OCI-LY7 (cell line): ENCODE measurements at regions not wholly inside any gene's neighbourhood (a gene's known extent, or its start where the extent isn't known, plus 50 kb on each side); places are given as distances from the start of the nearest gene placed in this dataset.

ENCODE experiments used
- BruUV-seq: library from RNA; stranded (reverse); fragments of 400-500 nt; replicated peaks from 2 replicates; lab custom pipeline; 2021; lab: Mats Ljungman, UMichigan
- CTCF ChIA-PET: fragments of 300-600 bp; sonication (Branson Sonifier 250); formaldehyde crosslinking; loops from one replicate; lab custom pipeline; 2022; ENCODE audit warnings: antibody characterized with exemption; ENCODE audit not compliant: unreplicated experiment; lab: Charles Lee
- POLR2A ChIA-PET: fragments of 300-600 bp; sonication (Branson Sonifier 250); formaldehyde crosslinking; loops from one replicate; lab custom pipeline; 2022; ENCODE audit warnings: antibody characterized with exemption; lab: Charles Lee
- DNase-seq: peaks from one replicate; pipeline ENCODE4 v3.0.0-alpha.2; 2015; ENCODE audit warnings: low spot score
- H2AFZ ChIP-seq: fragments of 200-600 bp; sonication (generic), shearing (Covaris generic); 2 replicates; pipeline ENCODE4 v1.6.1; 2014; ENCODE audit warnings: mild to moderate bottlenecking, antibody characterized with exemption, low read length, moderate library complexity
- H3K27ac ChIP-seq: fragments of 200-600 bp; sonication (generic); 2 replicates; pipeline ENCODE4 v1.5.1; 2014; ENCODE audit warnings: mixed run types, low read depth, mild to moderate bottlenecking, moderate library complexity, low read length, inconsistent platforms; ENCODE audit not compliant: poor library complexity, severe bottlenecking
- H3K36me3 ChIP-seq: fragments of 200-600 bp; sonication (generic); 2 replicates; pipeline ENCODE4 v1.6.1; 2014; ENCODE audit warnings: mild to moderate bottlenecking, antibody characterized with exemption, low read length, moderate library complexity, mixed read lengths; ENCODE audit not compliant: insufficient read depth
- H3K4me1 ChIP-seq: fragments of 200-600 bp; sonication (generic); 2 replicates; pipeline ENCODE4 v1.5.1; 2014; ENCODE audit warnings: mild to moderate bottlenecking, low read length; ENCODE audit not compliant: insufficient read depth, poor library complexity, severe bottlenecking
- H3K4me2 ChIP-seq: fragments of 200-600 bp; sonication (generic); 2 replicates; pipeline ENCODE4 v1.6.1; 2014; ENCODE audit warnings: mild to moderate bottlenecking, low read length
- H3K4me3 ChIP-seq: fragments of 200-600 bp; sonication (generic); 2 replicates; pipeline ENCODE4 v1.5.1; 2014; ENCODE audit warnings: mild to moderate bottlenecking, low read depth, low read length; ENCODE audit not compliant: poor library complexity, severe bottlenecking
- H3K79me2 ChIP-seq: fragments of 200-600 bp; sonication (generic); 2 replicates; pipeline ENCODE4 v1.6.1; 2016; ENCODE audit warnings: low read depth, mild to moderate bottlenecking, low read length, moderate library complexity, mixed read lengths; ENCODE audit not compliant: insufficient read depth
- H3K9me2 ChIP-seq: fragments of 200-600 bp; sonication (generic); 2 replicates; pipeline ENCODE4 v1.6.1; 2016; ENCODE audit warnings: mild to moderate bottlenecking, low read length, mixed read lengths; ENCODE audit not compliant: insufficient read depth
- H3K9me3 ChIP-seq: fragments of 200-600 bp; sonication (generic); 2 replicates; pipeline ENCODE4 v1.6.1; 2014; ENCODE audit warnings: mild to moderate bottlenecking, mixed run types, low read length, mixed read lengths
- H4K20me1 ChIP-seq: fragments of 200-600 bp; sonication (generic); 2 replicates; pipeline ENCODE4 v1.6.1; 2014; ENCODE audit warnings: mild to moderate bottlenecking, antibody characterized with exemption, low read length, moderate library complexity, mixed read lengths; ENCODE audit not compliant: insufficient read depth
- CTCF ChIP-seq: fragments of 200-600 bp; sonication (generic); conservative IDR thresholded peaks from 2 replicates; pipeline ENCODE4 v1.5.1; 2014; ENCODE audit warnings: mild to moderate bottlenecking, antibody characterized with exemption, low read length, moderate library complexity, mixed read lengths
- EZH2phosphoT487 ChIP-seq: fragments of 200-600 bp; sonication (generic); IDR thresholded peaks from 2 replicates; pipeline ENCODE4 v1.6.1; 2018; ENCODE audit warnings: low read depth, borderline replicate concordance, mild to moderate bottlenecking, mixed run types, antibody characterized with exemption, low read length, moderate library complexity, mixed read lengths
- intact Hi-C: fragments of 100-400 bp; cut with micrococcal nuclease; formaldehyde crosslinking; loops from one replicate; pipeline ENCODE4 v1.10.0; 2022; ENCODE audit not compliant: unreplicated experiment

DNA sequence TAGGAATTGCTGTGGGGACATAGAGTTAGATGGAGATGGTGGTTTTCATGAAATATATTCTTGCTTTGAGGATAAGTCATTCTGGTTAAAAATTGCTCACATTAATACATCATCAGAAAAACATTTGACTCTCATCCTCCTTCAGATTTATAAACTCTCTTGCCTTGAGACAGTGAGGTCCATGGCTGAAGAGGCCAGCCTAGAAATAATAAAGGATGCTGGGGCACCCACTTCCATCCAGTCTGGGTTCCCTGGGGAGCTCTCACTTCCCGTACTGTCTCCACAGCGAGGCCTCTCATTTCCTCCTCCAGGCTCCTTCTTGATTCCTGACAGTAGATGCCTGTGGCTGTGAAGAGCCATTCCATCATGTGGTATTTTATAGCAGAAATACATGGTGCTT, 73.3 kb upstream of the PRKG1 start:
- Histone ChIP-seq H3K79me2 (no peaks in the 10 kb centered on the region), H2AFZ (no peak overlapping the region), H3K36me3 (no peaks in the 10 kb centered on the region), H3K9me2 (no peaks in the 10 kb centered on the region), H3K9me3 (no peaks in the 10 kb centered on the region), H3K27ac (no peak overlapping the region), H3K4me1 (no peaks in the 10 kb centered on the region), H3K4me3 (no peak overlapping the region), H3K4me2 (no peak overlapping the region), H4K20me1 (no peaks in the 10 kb centered on the region)
- DNase-seq: no peak
- TF ChIP-seq CTCF (no peak), EZH2phosphoT487 (no peak)
- BruUV-seq: no TSS peak
- ChIA-PET CTCF (no interaction called here), POLR2A (no interaction called here)
- intact Hi-C loops: loop anchor here (10.0 kb wide), 1 partner anchor 964 kb away; no protein-coding TSS in a partner anchor

DNA sequence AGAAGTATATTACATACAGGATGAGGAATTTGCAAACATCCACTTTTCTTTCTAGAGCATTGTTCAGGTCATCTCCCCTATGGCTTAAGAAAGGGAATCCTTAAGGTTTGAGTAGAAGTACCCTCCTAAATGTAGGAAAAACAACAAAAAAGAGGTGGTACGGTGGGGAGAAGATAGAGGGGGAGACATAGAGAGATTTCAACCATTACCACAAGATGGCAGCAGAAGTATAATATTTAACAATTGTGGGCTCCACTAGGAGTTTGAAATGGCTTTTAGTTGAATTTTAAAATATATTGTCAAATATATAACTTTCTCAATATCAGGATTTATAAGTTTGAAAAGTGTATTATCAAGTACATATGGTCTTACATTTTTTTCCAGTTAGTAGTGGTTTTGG, 72.7 kb upstream of the PRKG1 start:
- Histone ChIP-seq H3K4me2 (no peak overlapping the region), H3K4me1 (no peaks in the 10 kb centered on the region), H3K27ac (no peak overlapping the region), H3K36me3 (no peaks in the 10 kb centered on the region), H2AFZ (no peak overlapping the region), H3K9me3 (no peaks in the 10 kb centered on the region), H3K79me2 (no peaks in the 10 kb centered on the region), H4K20me1 (no peaks in the 10 kb centered on the region), H3K4me3 (no peak overlapping the region), H3K9me2 (no peaks in the 10 kb centered on the region)
- intact Hi-C loops: loop anchor here (10.0 kb wide), 1 partner anchor 963 kb away; no protein-coding TSS in a partner anchor
- peak; percentile 28 for DNase-seq
- ChIA-PET CTCF (no interaction called here), POLR2A (no interaction called here)
- peak; percentile 86 for TF ChIP-seq CTCF
- no peak for TF ChIP-seq EZH2phosphoT487
- no TSS peak for BruUV-seq

DNA sequence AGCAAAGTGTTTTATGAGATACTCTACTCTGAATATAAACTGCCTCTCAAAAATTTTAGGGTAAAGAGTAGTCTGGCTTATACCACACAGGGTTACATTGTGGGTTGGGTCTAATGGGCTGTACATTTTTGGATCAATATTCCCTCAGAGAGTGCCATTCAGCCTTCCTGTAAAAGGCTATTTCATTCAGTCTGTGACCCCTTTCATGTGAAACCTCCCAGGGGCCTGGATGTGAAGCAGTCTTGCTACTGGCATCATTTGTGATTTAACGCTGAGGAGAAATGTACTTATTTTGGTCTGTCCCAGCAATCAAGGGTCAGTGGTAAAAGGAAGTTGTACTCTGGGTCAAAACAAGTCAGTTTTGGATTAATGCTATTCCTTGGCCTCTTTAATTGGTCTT, 71.8 kb upstream of the PRKG1 start:
- POLR2A ChIA-PET: no interaction called here
- no peak for DNase-seq
- no peak overlapping the region for H3K4me3 ChIP-seq
- H3K9me2 ChIP-seq: no peaks in the 10 kb centered on the region
- H2AFZ ChIP-seq: no peak overlapping the region
- no peaks in the 10 kb centered on the region for H3K36me3 ChIP-seq
- intact Hi-C loops: loop anchor here (10.0 kb wide), 1 partner anchor 962 kb away; no protein-coding TSS in a partner anchor
- TF ChIP-seq CTCF (no peak), EZH2phosphoT487 (no peak)
- no peak overlapping the region for H3K4me2 ChIP-seq
- H3K27ac ChIP-seq: no peak overlapping the region
- no peaks in the 10 kb centered on the region for H3K9me3 ChIP-seq
- no peaks in the 10 kb centered on the region for H3K79me2 ChIP-seq
- CTCF ChIA-PET: no interaction called here
- no peaks in the 10 kb centered on the region for H3K4me1 ChIP-seq
- BruUV-seq: no TSS peak
- no peaks in the 10 kb centered on the region for H4K20me1 ChIP-seq
